GM10266 (cell line): ENCODE measurements at regions not wholly inside any gene's neighbourhood (a gene's known extent, or its start where the extent isn't known, plus 50 kb on each side); places are given as distances from the start of the nearest gene placed in this dataset.

ENCODE experiments used
- DNase-seq: peaks from one replicate; pipeline ENCODE4 v3.0.0; 2012; ENCODE audit errors: extremely low spot score
- CTCF ChIP-seq: IDR thresholded peaks from 2 replicates; pipeline ENCODE4 v1.5.1; 2012; ENCODE audit warnings: mild to moderate bottlenecking, low read depth; ENCODE audit not compliant: control insufficient read depth, insufficient read depth; ENCODE audit errors: missing control alignments

GRCh38 chr10:118181021-118181420, 134.3 kb upstream of the RAB11FIP2 start:
- DNase-seq: no peak
- TF ChIP-seq CTCF: no peak

- DNase-seq: no peak
- no peak for TF ChIP-seq CTCF
These were observed 128.4 kb upstream of the RAB11FIP2 start for GRCh38 chr10:118175148-118175547.

GRCh38 chr10:118173296-118173695, 126.6 kb upstream of the RAB11FIP2 start:
- TF ChIP-seq CTCF: no peak
- no peak for DNase-seq

GRCh38 chr10:118171861-118172260, 125.1 kb upstream of the RAB11FIP2 start:
- TF ChIP-seq CTCF: no peak
- DNase-seq: no peak

- TF ChIP-seq CTCF: no peak
- DNase-seq: no peak
These were observed 120.4 kb upstream of the RAB11FIP2 start for GRCh38 chr10:118167056-118167700.

- TF ChIP-seq CTCF: no peak
These were observed 116.5 kb upstream of the RAB11FIP2 start for GRCh38 chr10:118163217-118163616.

GRCh38 chr10:118161461-118162246, 114.9 kb upstream of the RAB11FIP2 start:
- DNase-seq: no peak
- no peak for TF ChIP-seq CTCF

More at GRCh38 chr10:118163217-118163616, 116.5 kb upstream of the RAB11FIP2 start:
- no peak for DNase-seq
